ENCODE measurements at regions not wholly inside any gene's neighbourhood (a gene's known extent, or its start where the extent isn't known, plus 50 kb on each side); places are given as distances from the start of the nearest gene placed in this dataset.

GRCh38 chr10:4385231-4385870 is 440.7 kb upstream of the AKR1E2 start:
- no peaks in the 10 kb centered on the region for H3K9me3 ChIP-seq
- no peaks in the 10 kb centered on the region for H3K36me3 ChIP-seq
- no peak overlapping the region for H3K4me3 ChIP-seq
- no peak for ATAC-seq
- no peaks in the 10 kb centered on the region for H3K4me1 ChIP-seq
- no peaks in the 10 kb centered on the region for H3K27me3 ChIP-seq
- no peak overlapping the region for H3K27ac ChIP-seq
- TF ChIP-seq CTCF (IDR thresholded peaks at IDR 0.05) = no peak
- intact Hi-C loops (cut with DNase I) = no loop called here
- no peak for DNase-seq

GRCh38 chr10:4384245-4384644 is 441.8 kb upstream of the AKR1E2 start:
- Histone ChIP-seq H3K27ac (no peak overlapping the region), H3K36me3 (no peaks in the 10 kb centered on the region), H3K4me3 (no peak overlapping the region), H3K27me3 (no peaks in the 10 kb centered on the region), H3K9me3 (no peaks in the 10 kb centered on the region), H3K4me1 (no peaks in the 10 kb centered on the region)
- TF ChIP-seq CTCF (IDR thresholded peaks at IDR 0.05) = no peak
- intact Hi-C loops (cut with DNase I) = no loop called here
- peak in 1 of 4 donors; percentile 17 for DNase-seq
- ATAC-seq = no peak

GRCh38 chr10:4383651-4384098 is 442.3 kb upstream of the AKR1E2 start:
- no peak for DNase-seq
- no peak for ATAC-seq
- Histone ChIP-seq H3K9me3 (no peaks in the 10 kb centered on the region), H3K4me3 (no peak overlapping the region), H3K36me3 (no peaks in the 10 kb centered on the region), H3K27me3 (no peaks in the 10 kb centered on the region), H3K4me1 (no peaks in the 10 kb centered on the region), H3K27ac (no peak overlapping the region)
- TF ChIP-seq CTCF (IDR thresholded peaks at IDR 0.05) = no peak
- intact Hi-C loops (cut with DNase I) = no loop called here

GRCh38 chr10:4382811-4383210 is 443.2 kb upstream of the AKR1E2 start:
- Histone ChIP-seq H3K36me3 (no peaks in the 10 kb centered on the region), H3K27me3 (no peaks in the 10 kb centered on the region), H3K9me3 (no peaks in the 10 kb centered on the region), H3K27ac (no peak overlapping the region), H3K4me3 (no peak overlapping the region), H3K4me1 (no peaks in the 10 kb centered on the region)
- intact Hi-C loops (cut with DNase I) = no loop called here
- ATAC-seq (no peak), DNase-seq (no peak)
- no peak for TF ChIP-seq CTCF (IDR thresholded peaks at IDR 0.05)

- no peaks in the 10 kb centered on the region for H3K27me3 ChIP-seq
- DNase-seq (no peak), ATAC-seq (no peak)
- intact Hi-C loops (cut with DNase I) = no loop called here
- H3K36me3 ChIP-seq = no peaks in the 10 kb centered on the region
- no peak overlapping the region for H3K27ac ChIP-seq
- H3K4me1 ChIP-seq = no peaks in the 10 kb centered on the region
- H3K9me3 ChIP-seq = no peaks in the 10 kb centered on the region
- H3K4me3 ChIP-seq = no peak overlapping the region
- TF ChIP-seq CTCF (IDR thresholded peaks at IDR 0.05) = no peak
Measured at GRCh38 chr10:4373612-4374011, 452.4 kb upstream of the AKR1E2 start.

Data from left lung (tissue), 4 donors.